Kidney epithelial cell (primary cell): ENCODE measurements at regions not wholly inside any gene's neighbourhood (a gene's known extent, or its start where the extent isn't known, plus 50 kb on each side); places are given as distances from the start of the nearest gene placed in this dataset.

Experiments used
- DNase-seq: peaks from one replicate; pipeline ENCODE4 v3.0.0-alpha.2; 2010; ENCODE audit warnings: low read depth
- H3K27me3 ChIP-seq: 2 replicates; pipeline ENCODE4 v1.6.0; 2011; ENCODE audit warnings: low read length; ENCODE audit not compliant: control insufficient read depth, insufficient read depth
- H3K36me3 ChIP-seq: 2 replicates; pipeline ENCODE4 v1.5.1; 2011; ENCODE audit warnings: low read length; ENCODE audit not compliant: control insufficient read depth, insufficient read depth
- H3K4me3 ChIP-seq: 2 replicates; pipeline ENCODE4 v1.5.1; 2011; ENCODE audit warnings: low read depth, mild to moderate bottlenecking, control low read depth, low read length
- TF ChIP-seq, protein P1 (sequence below): IDR thresholded peaks from 2 replicates; pipeline ENCODE4 v1.5.1; 2011; ENCODE audit warnings: mild to moderate bottlenecking, moderate library complexity, low read length, control low read depth, inconsistent platforms; ENCODE audit not compliant: insufficient read depth, poor library complexity, severe bottlenecking

DNA sequence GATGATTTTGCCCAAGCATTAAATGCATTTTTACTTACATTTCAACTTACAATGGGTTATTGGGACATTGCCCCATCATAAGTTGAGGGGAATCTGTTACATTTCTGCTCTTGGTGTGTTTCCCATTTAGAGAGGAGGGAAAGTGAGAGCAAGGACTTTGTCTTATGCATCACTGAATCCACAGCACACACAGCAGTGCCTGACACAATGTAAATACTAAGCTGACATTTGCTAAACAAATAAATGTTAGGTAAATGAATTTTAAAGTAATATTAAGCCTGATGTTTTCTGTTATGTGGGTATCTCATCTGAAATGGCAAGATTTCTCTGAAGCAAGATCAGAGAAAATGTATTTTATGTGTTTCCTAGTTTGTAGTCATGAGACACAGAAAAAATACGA is 143.6 kb upstream of the STXBP5 start:
- TF ChIP-seq, protein P1, sequence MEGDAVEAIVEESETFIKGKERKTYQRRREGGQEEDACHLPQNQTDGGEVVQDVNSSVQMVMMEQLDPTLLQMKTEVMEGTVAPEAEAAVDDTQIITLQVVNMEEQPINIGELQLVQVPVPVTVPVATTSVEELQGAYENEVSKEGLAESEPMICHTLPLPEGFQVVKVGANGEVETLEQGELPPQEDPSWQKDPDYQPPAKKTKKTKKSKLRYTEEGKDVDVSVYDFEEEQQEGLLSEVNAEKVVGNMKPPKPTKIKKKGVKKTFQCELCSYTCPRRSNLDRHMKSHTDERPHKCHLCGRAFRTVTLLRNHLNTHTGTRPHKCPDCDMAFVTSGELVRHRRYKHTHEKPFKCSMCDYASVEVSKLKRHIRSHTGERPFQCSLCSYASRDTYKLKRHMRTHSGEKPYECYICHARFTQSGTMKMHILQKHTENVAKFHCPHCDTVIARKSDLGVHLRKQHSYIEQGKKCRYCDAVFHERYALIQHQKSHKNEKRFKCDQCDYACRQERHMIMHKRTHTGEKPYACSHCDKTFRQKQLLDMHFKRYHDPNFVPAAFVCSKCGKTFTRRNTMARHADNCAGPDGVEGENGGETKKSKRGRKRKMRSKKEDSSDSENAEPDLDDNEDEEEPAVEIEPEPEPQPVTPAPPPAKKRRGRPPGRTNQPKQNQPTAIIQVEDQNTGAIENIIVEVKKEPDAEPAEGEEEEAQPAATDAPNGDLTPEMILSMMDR: no peak
- DNase-seq: no peak
- Histone ChIP-seq H3K27me3 (no peaks in the 10 kb centered on the region), H3K36me3 (no peaks in the 10 kb centered on the region), H3K4me3 (no peak overlapping the region)

DNA sequence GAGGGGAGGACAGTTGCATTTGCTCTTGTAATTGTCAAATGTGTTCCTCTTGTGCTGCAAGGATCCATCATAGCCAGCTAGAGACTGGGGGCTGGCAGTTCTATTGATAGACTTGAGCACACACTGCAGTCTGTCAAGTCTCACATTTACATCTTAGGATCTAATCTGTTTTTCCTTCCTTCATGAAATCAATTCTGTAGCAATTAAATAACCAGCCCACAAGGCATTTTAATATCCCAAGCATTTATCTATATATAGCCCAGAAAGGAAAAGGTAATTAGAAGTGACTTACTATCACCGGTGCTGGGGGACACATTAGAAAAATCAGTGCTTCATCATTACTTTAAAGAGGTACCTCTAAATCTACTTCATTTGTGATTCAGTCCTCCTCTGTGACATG is 143.0 kb upstream of the STXBP5 start:
- TF ChIP-seq, protein P1: no peak
- no peaks in the 10 kb centered on the region for H3K36me3 ChIP-seq
- no peak overlapping the region for H3K4me3 ChIP-seq
- DNase-seq: no peak
- H3K27me3 ChIP-seq: no peaks in the 10 kb centered on the region

DNA sequence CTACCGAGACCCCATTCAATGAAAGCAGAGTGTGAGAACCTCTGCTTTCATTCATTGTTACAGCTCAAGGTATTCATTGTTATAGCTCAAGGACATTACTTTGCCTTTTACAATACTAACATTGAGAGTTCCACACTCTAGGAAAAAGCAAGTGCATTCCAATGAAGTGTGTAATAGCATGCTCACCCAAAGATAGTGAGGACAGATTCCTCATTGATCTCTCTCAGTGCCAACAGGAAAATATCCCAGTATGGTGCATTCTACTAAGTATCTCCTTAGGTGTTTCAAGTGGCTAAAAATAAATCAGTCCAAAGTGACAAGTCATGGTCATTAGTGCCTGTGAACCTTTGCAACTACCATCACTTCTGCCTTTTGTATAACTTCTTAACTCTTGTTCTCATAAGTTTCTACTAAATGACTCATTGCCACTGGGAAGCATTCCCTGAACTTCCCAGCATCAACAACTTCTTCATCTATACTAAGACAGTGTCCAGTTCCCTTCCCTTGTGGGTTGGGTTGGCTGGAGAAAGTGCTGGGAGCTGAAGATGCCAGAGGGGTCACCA is 140.7 kb upstream of the STXBP5 start:
- Histone ChIP-seq H3K27me3 (no peaks in the 10 kb centered on the region), H3K4me3 (no peak overlapping the region), H3K36me3 (no peaks in the 10 kb centered on the region)
- DNase-seq: peak; percentile 51
- TF ChIP-seq, protein P1: no peak

DNA sequence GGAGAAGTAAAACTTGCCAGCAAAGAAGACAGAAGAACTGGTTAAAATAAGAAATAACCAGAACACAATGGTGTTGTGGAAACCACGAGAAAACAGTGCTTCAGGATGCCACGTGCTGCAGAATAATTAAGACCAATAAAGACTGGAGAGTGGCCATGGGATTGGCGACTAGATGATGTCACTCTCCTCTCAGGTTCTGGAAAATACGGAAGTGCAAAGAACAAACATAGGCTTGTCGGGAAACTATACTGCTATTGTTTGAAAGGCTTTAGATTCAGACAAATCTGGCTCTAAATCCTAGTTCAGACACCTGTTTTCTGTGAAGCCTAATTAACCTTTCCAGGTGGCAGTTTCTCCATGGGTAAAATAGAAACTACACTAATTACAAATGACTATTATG is 138.4 kb upstream of the STXBP5 start:
- no peaks in the 10 kb centered on the region for H3K27me3 ChIP-seq
- no peak overlapping the region for H3K4me3 ChIP-seq
- TF ChIP-seq, protein P1: no peak
- no peak for DNase-seq
- H3K36me3 ChIP-seq: no peaks in the 10 kb centered on the region

DNA sequence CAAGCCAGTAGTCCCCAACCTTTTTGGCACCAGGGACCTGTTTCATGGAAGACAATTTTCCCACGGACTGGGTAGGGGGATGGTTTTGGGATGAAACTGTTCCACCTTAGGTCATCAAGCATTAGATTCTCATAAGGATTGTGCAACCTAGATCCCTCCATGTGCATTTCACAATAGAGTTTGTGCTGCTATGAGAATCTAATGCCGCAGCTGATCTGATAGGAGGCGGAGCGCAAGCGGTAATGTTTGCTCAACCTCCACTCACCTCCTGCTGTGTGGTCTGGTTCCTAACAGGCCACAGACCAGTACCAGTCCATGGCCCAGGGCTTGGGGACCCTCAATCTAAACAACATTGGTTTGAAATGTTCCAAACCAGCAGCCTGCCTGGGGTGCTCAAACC is 137.0 kb upstream of the STXBP5 start:
- no peak for DNase-seq

DNA sequence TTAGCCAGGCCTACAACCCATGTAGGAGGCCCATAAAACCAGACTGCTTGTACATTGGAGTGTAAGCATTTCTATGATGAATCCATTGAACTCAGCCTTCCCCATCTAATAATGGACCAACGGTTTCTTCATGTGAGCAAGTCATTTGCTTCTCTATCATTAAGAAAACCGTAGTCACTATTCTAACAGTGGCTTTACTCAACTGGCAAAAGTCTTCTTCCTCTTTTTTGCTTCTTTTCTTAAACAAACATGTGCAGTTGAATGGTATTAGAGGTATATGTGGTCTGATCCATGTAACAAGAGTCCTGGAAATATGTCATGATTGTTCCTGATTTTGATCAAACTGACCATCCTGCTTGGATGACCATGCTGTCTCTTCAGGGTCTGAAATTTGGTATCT is 132.4 kb upstream of the STXBP5 start:
- Histone ChIP-seq H3K27me3 (no peaks in the 10 kb centered on the region), H3K4me3 (no peak overlapping the region), H3K36me3 (no peaks in the 10 kb centered on the region)
- TF ChIP-seq, protein P1: no peak
- no peak for DNase-seq

More for the DNA sequence above, 137.0 kb upstream of the STXBP5 start:
- TF ChIP-seq, protein P1: no peak
- Histone ChIP-seq H3K4me3 (no peak overlapping the region), H3K36me3 (no peaks in the 10 kb centered on the region), H3K27me3 (no peaks in the 10 kb centered on the region)
